ENCODE measurements at regions not wholly inside any gene's neighbourhood (a gene's known extent, or its start where the extent isn't known, plus 50 kb on each side); places are given as distances from the start of the nearest gene placed in this dataset.

DNA sequence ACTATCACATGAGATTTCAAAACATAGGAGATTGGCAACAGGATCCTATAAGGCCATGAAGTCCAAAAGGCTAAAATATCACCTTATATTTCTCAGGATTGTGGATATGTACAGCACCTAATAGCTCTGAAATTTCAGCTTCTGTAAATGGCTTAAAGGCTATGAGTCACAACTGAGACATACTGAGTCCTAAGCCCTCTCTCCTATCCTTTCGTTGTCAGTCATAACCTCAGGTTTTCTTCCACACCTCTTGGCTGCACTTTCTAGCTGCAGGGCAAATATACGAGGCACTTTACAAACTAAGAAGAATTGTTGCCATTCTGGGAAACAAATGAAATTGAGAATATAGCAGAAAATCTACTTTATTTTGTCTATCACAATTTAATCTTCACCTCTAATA is 969.9 kb upstream of the EPHA7 start:
- TF ChIP-seq, protein P1, sequence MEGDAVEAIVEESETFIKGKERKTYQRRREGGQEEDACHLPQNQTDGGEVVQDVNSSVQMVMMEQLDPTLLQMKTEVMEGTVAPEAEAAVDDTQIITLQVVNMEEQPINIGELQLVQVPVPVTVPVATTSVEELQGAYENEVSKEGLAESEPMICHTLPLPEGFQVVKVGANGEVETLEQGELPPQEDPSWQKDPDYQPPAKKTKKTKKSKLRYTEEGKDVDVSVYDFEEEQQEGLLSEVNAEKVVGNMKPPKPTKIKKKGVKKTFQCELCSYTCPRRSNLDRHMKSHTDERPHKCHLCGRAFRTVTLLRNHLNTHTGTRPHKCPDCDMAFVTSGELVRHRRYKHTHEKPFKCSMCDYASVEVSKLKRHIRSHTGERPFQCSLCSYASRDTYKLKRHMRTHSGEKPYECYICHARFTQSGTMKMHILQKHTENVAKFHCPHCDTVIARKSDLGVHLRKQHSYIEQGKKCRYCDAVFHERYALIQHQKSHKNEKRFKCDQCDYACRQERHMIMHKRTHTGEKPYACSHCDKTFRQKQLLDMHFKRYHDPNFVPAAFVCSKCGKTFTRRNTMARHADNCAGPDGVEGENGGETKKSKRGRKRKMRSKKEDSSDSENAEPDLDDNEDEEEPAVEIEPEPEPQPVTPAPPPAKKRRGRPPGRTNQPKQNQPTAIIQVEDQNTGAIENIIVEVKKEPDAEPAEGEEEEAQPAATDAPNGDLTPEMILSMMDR (optimal IDR thresholded peaks at IDR 0.05 in 1 of 3, IDR thresholded peaks at IDR 0.05 in 1 of 3, conservative IDR thresholded peaks at IDR 0.05 in 1 of 3; ENCODE audit: extremely low read depth in 1 of 3, insufficient read depth in 2 of 3, low read length in 3 of 3), result no peak
- no peak for TF ChIP-seq EZH2 (IDR thresholded peaks at IDR 0.05; ENCODE audit: low read length)
